ENCODE measurements at regions not wholly inside any gene's neighbourhood (a gene's known extent, or its start where the extent isn't known, plus 50 kb on each side); places are given as distances from the start of the nearest gene placed in this dataset.

GRCh38 chr1:95865769-95866168, 631.8 kb downstream of the RWDD3 start:
- DNase-seq (ENCODE audit: low spot score) (no peak), ATAC-seq (ENCODE audit: low read depth) (no peak)
- Histone ChIP-seq H3K27me3 (ENCODE audit: insufficient read depth, poor library complexity, severe bottlenecking) (no peaks in the 10 kb centered on the region), H3K9me3 (ENCODE audit: severe bottlenecking) (no peaks in the 10 kb centered on the region), H3K4me1 (ENCODE audit: insufficient read depth, poor library complexity, severe bottlenecking) (no peaks in the 10 kb centered on the region), H3K36me3 (ENCODE audit: low read depth) (no peaks in the 10 kb centered on the region), H3K4me3 (ENCODE audit: severe bottlenecking) (no peak overlapping the region), H3K27ac (ENCODE audit: poor library complexity, severe bottlenecking) (no peak overlapping the region)
- no peak for TF ChIP-seq CTCF (IDR thresholded peaks at IDR 0.05; ENCODE audit: poor library complexity, severe bottlenecking)

GRCh38 chr1:95876276-95876675, 642.3 kb downstream of the RWDD3 start:
- no peaks in the 10 kb centered on the region for H3K9me3 ChIP-seq (ENCODE audit: severe bottlenecking)
- no peak for TF ChIP-seq CTCF (IDR thresholded peaks at IDR 0.05; ENCODE audit: poor library complexity, severe bottlenecking)
- DNase-seq (ENCODE audit: low spot score) = no peak
- H3K36me3 ChIP-seq (ENCODE audit: low read depth) = no peaks in the 10 kb centered on the region
- no peak overlapping the region for H3K27ac ChIP-seq (ENCODE audit: poor library complexity, severe bottlenecking)
- H3K27me3 ChIP-seq (ENCODE audit: insufficient read depth, poor library complexity, severe bottlenecking) = no peaks in the 10 kb centered on the region
- H3K4me3 ChIP-seq (ENCODE audit: severe bottlenecking) = no peak overlapping the region
- no peaks in the 10 kb centered on the region for H3K4me1 ChIP-seq (ENCODE audit: insufficient read depth, poor library complexity, severe bottlenecking)
- no peak for ATAC-seq (ENCODE audit: low read depth)

GRCh38 chr1:95879498-95880050, 645.6 kb downstream of the RWDD3 start:
- Histone ChIP-seq H3K4me1 (ENCODE audit: insufficient read depth, poor library complexity, severe bottlenecking) (no peaks in the 10 kb centered on the region), H3K36me3 (ENCODE audit: low read depth) (no peaks in the 10 kb centered on the region), H3K27me3 (ENCODE audit: insufficient read depth, poor library complexity, severe bottlenecking) (no peaks in the 10 kb centered on the region), H3K4me3 (ENCODE audit: severe bottlenecking) (no peak overlapping the region), H3K27ac (ENCODE audit: poor library complexity, severe bottlenecking) (no peak overlapping the region), H3K9me3 (ENCODE audit: severe bottlenecking) (no peaks in the 10 kb centered on the region)
- no peak for TF ChIP-seq CTCF (IDR thresholded peaks at IDR 0.05; ENCODE audit: poor library complexity, severe bottlenecking)
- ATAC-seq (ENCODE audit: low read depth) (no peak), DNase-seq (ENCODE audit: low spot score) (no peak)

GRCh38 chr1:95888941-95889390, 655.0 kb downstream of the RWDD3 start:
- no peaks in the 10 kb centered on the region for H3K9me3 ChIP-seq (ENCODE audit: severe bottlenecking)
- no peaks in the 10 kb centered on the region for H3K4me1 ChIP-seq (ENCODE audit: insufficient read depth, poor library complexity, severe bottlenecking)
- no peak for ATAC-seq (ENCODE audit: low read depth)
- no peaks in the 10 kb centered on the region for H3K36me3 ChIP-seq (ENCODE audit: low read depth)
- H3K27me3 ChIP-seq (ENCODE audit: insufficient read depth, poor library complexity, severe bottlenecking) = no peaks in the 10 kb centered on the region
- no peak for TF ChIP-seq CTCF (IDR thresholded peaks at IDR 0.05; ENCODE audit: poor library complexity, severe bottlenecking)
- DNase-seq (ENCODE audit: low spot score) = no peak
- H3K27ac ChIP-seq (ENCODE audit: poor library complexity, severe bottlenecking) = no peak overlapping the region
- H3K4me3 ChIP-seq (ENCODE audit: severe bottlenecking) = no peak overlapping the region

- no peaks in the 10 kb centered on the region for H3K27me3 ChIP-seq (ENCODE audit: insufficient read depth, poor library complexity, severe bottlenecking)
- DNase-seq (ENCODE audit: low spot score) (no peak), ATAC-seq (ENCODE audit: low read depth) (no peak)
- TF ChIP-seq CTCF (IDR thresholded peaks at IDR 0.05; ENCODE audit: poor library complexity, severe bottlenecking) = no peak
- no peaks in the 10 kb centered on the region for H3K9me3 ChIP-seq (ENCODE audit: severe bottlenecking)
- no peaks in the 10 kb centered on the region for H3K4me1 ChIP-seq (ENCODE audit: insufficient read depth, poor library complexity, severe bottlenecking)
- no peak overlapping the region for H3K27ac ChIP-seq (ENCODE audit: poor library complexity, severe bottlenecking)
- no peak overlapping the region for H3K4me3 ChIP-seq (ENCODE audit: severe bottlenecking)
- H3K36me3 ChIP-seq (ENCODE audit: low read depth) = no peaks in the 10 kb centered on the region
These were observed 655.4 kb downstream of the RWDD3 start for GRCh38 chr1:95889400-95889799.
